ENCODE measurements at regions not wholly inside any gene's neighbourhood (a gene's known extent, or its start where the extent isn't known, plus 50 kb on each side); places are given as distances from the start of the nearest gene placed in this dataset.

DNA sequence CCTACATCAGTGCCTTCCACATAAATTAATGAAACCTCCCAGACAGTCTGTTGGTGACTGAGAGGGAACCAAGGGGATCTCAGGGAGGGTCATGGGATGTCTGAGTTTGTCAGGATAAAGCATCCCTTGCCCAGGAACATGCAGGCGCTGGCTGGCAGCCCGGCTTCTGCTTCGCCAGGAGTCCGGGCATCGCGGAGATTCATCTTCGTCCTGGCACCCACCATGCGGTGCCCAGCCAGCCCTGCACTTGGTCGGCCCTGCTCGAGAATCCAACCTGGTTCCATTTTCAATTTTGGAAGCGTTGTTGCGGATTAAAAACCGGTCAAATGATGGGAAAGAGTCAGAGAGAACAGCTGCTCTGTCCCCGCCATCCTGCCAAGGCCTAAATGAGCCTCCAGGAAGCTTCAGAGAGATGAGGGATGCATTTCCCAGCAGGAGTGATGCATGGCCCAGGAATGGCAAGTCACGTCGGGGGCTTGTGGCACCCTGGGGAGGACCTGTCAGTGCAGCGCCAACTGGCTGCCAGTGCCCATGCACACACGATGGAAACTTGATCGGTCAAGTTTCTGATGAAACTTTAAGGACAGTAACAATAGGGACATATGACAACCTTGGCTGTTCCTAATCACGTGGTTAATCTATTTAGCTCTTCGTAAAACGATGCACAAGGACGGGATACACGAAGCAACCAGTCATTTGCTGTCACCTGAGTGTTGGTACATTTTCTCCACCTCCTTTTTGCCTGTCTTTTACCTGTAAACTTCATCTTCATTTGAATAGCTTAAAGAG lies 260.8 kb upstream of the MKI67 start:
- Histone ChIP-seq H3K9me3 (replicated peaks; ENCODE audit: control insufficient read depth, insufficient read depth, low read length) (no peaks in the 10 kb centered on the region), H3K4me3 (replicated peaks in 1 of 3; ENCODE audit: insufficient read depth in 1 of 3, low read depth in 1 of 3, low read length in 3 of 3) (no peak overlapping the region), H3K36me3 (ENCODE audit: control insufficient read depth in 2 of 2, extremely low read depth in 1 of 2, insufficient read depth in 2 of 2, low read length in 2 of 2) (no peaks in the 10 kb centered on the region), H3K9me1 (replicated peaks; ENCODE audit: control insufficient read depth, extremely low read depth, insufficient read depth, low read length) (no peaks in the 10 kb centered on the region), H4K20me1 (replicated peaks; ENCODE audit: control insufficient read depth, extremely low read depth, insufficient read depth, low read length) (no peaks in the 10 kb centered on the region), H3K9ac (replicated peaks; ENCODE audit: extremely low read depth, insufficient read depth, low read length) (no peak overlapping the region), H3K4me1 (ENCODE audit: control insufficient read depth, extremely low read depth, insufficient read depth, low read length) (no peaks in the 10 kb centered on the region), H2AFZ (ENCODE audit: low read depth, low read length) (no peak overlapping the region), H3K79me2 (ENCODE audit: control insufficient read depth, insufficient read depth, low read length) (no peaks in the 10 kb centered on the region), H3K4me2 (ENCODE audit: insufficient read depth, low read length) (no peak overlapping the region), H3K27ac (ENCODE audit: insufficient read depth, low read depth, low read length) (no peak overlapping the region), H3K27me3 (ENCODE audit: control insufficient read depth in 2 of 2, insufficient read depth in 2 of 2, low read length in 2 of 2) (no peaks in the 10 kb centered on the region)
- TF ChIP-seq, protein P1, sequence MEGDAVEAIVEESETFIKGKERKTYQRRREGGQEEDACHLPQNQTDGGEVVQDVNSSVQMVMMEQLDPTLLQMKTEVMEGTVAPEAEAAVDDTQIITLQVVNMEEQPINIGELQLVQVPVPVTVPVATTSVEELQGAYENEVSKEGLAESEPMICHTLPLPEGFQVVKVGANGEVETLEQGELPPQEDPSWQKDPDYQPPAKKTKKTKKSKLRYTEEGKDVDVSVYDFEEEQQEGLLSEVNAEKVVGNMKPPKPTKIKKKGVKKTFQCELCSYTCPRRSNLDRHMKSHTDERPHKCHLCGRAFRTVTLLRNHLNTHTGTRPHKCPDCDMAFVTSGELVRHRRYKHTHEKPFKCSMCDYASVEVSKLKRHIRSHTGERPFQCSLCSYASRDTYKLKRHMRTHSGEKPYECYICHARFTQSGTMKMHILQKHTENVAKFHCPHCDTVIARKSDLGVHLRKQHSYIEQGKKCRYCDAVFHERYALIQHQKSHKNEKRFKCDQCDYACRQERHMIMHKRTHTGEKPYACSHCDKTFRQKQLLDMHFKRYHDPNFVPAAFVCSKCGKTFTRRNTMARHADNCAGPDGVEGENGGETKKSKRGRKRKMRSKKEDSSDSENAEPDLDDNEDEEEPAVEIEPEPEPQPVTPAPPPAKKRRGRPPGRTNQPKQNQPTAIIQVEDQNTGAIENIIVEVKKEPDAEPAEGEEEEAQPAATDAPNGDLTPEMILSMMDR (IDR thresholded peaks at IDR 0.05; ENCODE audit: extremely low read depth in 1 of 2, insufficient read depth in 1 of 2, low read depth in 1 of 2, low read length in 2 of 2): no peak
- TF ChIP-seq GATA2 (IDR thresholded peaks at IDR 0.05; ENCODE audit: insufficient read depth, insufficient read length, low read depth, low read length): no peak
- no peak for TF ChIP-seq FOS (IDR thresholded peaks at IDR 0.05; ENCODE audit: borderline replicate concordance, insufficient read depth, low read length)
- no peak for TF ChIP-seq EZH2 (IDR thresholded peaks at IDR 0.05; ENCODE audit: borderline replicate concordance, low read depth, low read length, severe bottlenecking)
- no peak for TF ChIP-seq POLR2AphosphoS5 (IDR thresholded peaks at IDR 0.05; ENCODE audit: insufficient read depth, low read depth, low read length)
- no peak for TF ChIP-seq JUN (IDR thresholded peaks at IDR 0.05; ENCODE audit: borderline replicate concordance, insufficient read depth, insufficient read length, low read depth)
- TF ChIP-seq, protein P2, sequence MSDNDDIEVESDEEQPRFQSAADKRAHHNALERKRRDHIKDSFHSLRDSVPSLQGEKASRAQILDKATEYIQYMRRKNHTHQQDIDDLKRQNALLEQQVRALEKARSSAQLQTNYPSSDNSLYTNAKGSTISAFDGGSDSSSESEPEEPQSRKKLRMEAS (IDR thresholded peaks at IDR 0.05; ENCODE audit: insufficient read depth, insufficient read length): no peak
- no peak for TF ChIP-seq MYC (IDR thresholded peaks at IDR 0.05; ENCODE audit: low read depth, low read length)
- CTCF ChIA-PET: no interaction called here
- dilution Hi-C loops (cut with MboI; ENCODE audit: extremely low pct_ligation_motif_present, low sequenced_read_pairs) (no loop called here), intact Hi-C loops (cut with micrococcal nuclease) (no loop called here)
- BruUV-seq (replicated peaks): no TSS peak
- FAIRE-seq (no peak), DNase-seq (ENCODE audit: low read depth, low spot score) (no peak)
- POLR2A ChIA-PET: no interaction called here
